Breast epithelium (tissue), 4 donors: ENCODE measurements at regions not wholly inside any gene's neighbourhood (a gene's known extent, or its start where the extent isn't known, plus 50 kb on each side); places are given as distances from the start of the nearest gene placed in this dataset.

Experiments used
- DNase-seq, 2 donors: peaks; one replicate each; pipeline ENCODE4 v3.0.0-alpha.2; 2019; ENCODE audit warnings: low spot score in 2 of 2
- H3K27ac ChIP-seq, 2 donors: fragments of 200-600 bp; sonication (generic) in 1 of 2; one replicate each; pipeline ENCODE4 v1.5.1; 2016 to 2019; ENCODE audit warnings: mild to moderate bottlenecking in 1 of 2
- H3K27me3 ChIP-seq, 2 donors: fragments of 200-600 bp; sonication (generic) in 1 of 2; one replicate each; pipeline versions ENCODE4 v1.5.1 to v1.6.0; 2017 to 2019; ENCODE audit warnings: control low read depth in 1 of 2, mild to moderate bottlenecking in 1 of 2
- H3K36me3 ChIP-seq: fragments of 200-600 bp; one replicate; pipeline ENCODE4 v1.5.1; 2019
- H3K4me1 ChIP-seq, 2 donors: fragments of 200-600 bp; sonication (generic); one replicate each; pipeline ENCODE4 v1.5.1; 2016 to 2019; ENCODE audit warnings: control low read depth in 1 of 2
- H3K4me3 ChIP-seq, 3 donors: fragments of 200-600 bp; sonication (generic); 1 replicate in 2 of 3; 2 replicates in 1 of 3; pipeline ENCODE4 v1.5.1; 2016 to 2019; ENCODE audit warnings: mild to moderate bottlenecking in 3 of 3, moderate library complexity in 2 of 3
- H3K9me3 ChIP-seq, 2 donors: fragments of 200-600 bp; sonication (generic) in 1 of 2; one replicate each; pipeline ENCODE4 v1.5.1; 2016 to 2019; ENCODE audit warnings: control low read depth in 1 of 2
- CTCF ChIP-seq, 3 donors: fragments of 450-650 bp; IDR thresholded peaks; one replicate each; pipeline ENCODE4 v1.5.1; 2016 to 2017; ENCODE audit warnings: antibody characterized with exemption in 3 of 3, mild to moderate bottlenecking in 3 of 3, moderate library complexity in 3 of 3
- POLR2A ChIP-seq: fragments of 450-650 bp; IDR thresholded peaks from one replicate; pipeline ENCODE4 v1.6.1; 2016; ENCODE audit warnings: antibody characterized with exemption, mild to moderate bottlenecking, moderate library complexity
- POLR2AphosphoS5 ChIP-seq, 3 donors: sonication (generic); formaldehyde crosslinking; IDR thresholded peaks; one replicate each; pipeline ENCODE4 v1.6.1; 2017; ENCODE audit warnings: antibody characterized with exemption in 3 of 3
- intact Hi-C: fragments of 100-400 bp; cut with DNase I; formaldehyde crosslinking; loops from one replicate; pipeline ENCODE4 v1.15.1; 2023; ENCODE audit warnings: low total_unique reads

GRCh38 chr2:163198007-163198406, 359.4 kb upstream of the KCNH7 start:
- intact Hi-C loops: no loop called here
- DNase-seq: no peak
- Histone ChIP-seq H3K4me3 (no peak overlapping the region), H3K4me1 (no peaks in the 10 kb centered on the region), H3K27ac (no peak overlapping the region), H3K36me3 (no peaks in the 10 kb centered on the region), H3K27me3 (no peaks in the 10 kb centered on the region), H3K9me3 (no peaks in the 10 kb centered on the region)
- TF ChIP-seq POLR2A (no peak), CTCF (IDR thresholded peaks at IDR 0.05) (no peak), POLR2AphosphoS5 (IDR thresholded peaks at IDR 0.05) (no peak)

- Histone ChIP-seq H3K27ac (no peak overlapping the region), H3K27me3 (no peaks in the 10 kb centered on the region), H3K9me3 (no peaks in the 10 kb centered on the region), H3K4me3 (no peak overlapping the region), H3K36me3 (no peaks in the 10 kb centered on the region), H3K4me1 (no peaks in the 10 kb centered on the region)
- intact Hi-C loops: no loop called here
- DNase-seq: no peak
- TF ChIP-seq POLR2A (no peak), POLR2AphosphoS5 (IDR thresholded peaks at IDR 0.05) (no peak), CTCF (IDR thresholded peaks at IDR 0.05) (peak in 1 of 3 donors; percentile 56)
Observed at GRCh38 chr2:163191372-163191771, 352.8 kb upstream of the KCNH7 start.

GRCh38 chr2:163187995-163188655, 349.6 kb upstream of the KCNH7 start:
- Histone ChIP-seq H3K4me1 (no peaks in the 10 kb centered on the region), H3K4me3 (no peak overlapping the region), H3K27me3 (no peaks in the 10 kb centered on the region), H3K27ac (no peak overlapping the region), H3K9me3 (no peaks in the 10 kb centered on the region), H3K36me3 (no peaks in the 10 kb centered on the region)
- no peak for DNase-seq
- TF ChIP-seq POLR2A: no peak
- no peak for TF ChIP-seq POLR2AphosphoS5 (IDR thresholded peaks at IDR 0.05)
- no peak for TF ChIP-seq CTCF (IDR thresholded peaks at IDR 0.05)
- intact Hi-C loops: no loop called here

GRCh38 chr2:163187119-163187518, 348.6 kb upstream of the KCNH7 start:
- Histone ChIP-seq H3K4me3 (no peak overlapping the region), H3K36me3 (no peaks in the 10 kb centered on the region), H3K4me1 (no peaks in the 10 kb centered on the region), H3K27ac (no peak overlapping the region), H3K27me3 (no peaks in the 10 kb centered on the region), H3K9me3 (no peaks in the 10 kb centered on the region)
- TF ChIP-seq CTCF (IDR thresholded peaks at IDR 0.05): no peak
- TF ChIP-seq POLR2AphosphoS5 (IDR thresholded peaks at IDR 0.05): no peak
- no peak for TF ChIP-seq POLR2A
- DNase-seq: no peak
- intact Hi-C loops: no loop called here

- Histone ChIP-seq H3K4me1 (no peaks in the 10 kb centered on the region), H3K36me3 (no peaks in the 10 kb centered on the region), H3K4me3 (no peak overlapping the region), H3K27me3 (no peaks in the 10 kb centered on the region), H3K9me3 (no peaks in the 10 kb centered on the region), H3K27ac (no peak overlapping the region)
- intact Hi-C loops: no loop called here
- no peak for TF ChIP-seq CTCF (IDR thresholded peaks at IDR 0.05)
- TF ChIP-seq POLR2AphosphoS5 (IDR thresholded peaks at IDR 0.05): no peak
- TF ChIP-seq POLR2A: no peak
- DNase-seq: no peak
Observed at GRCh38 chr2:163185160-163185559, 346.6 kb upstream of the KCNH7 start.
